Amniotic stem cell (primary cell): ENCODE measurements at regions not wholly inside any gene's neighbourhood (a gene's known extent, or its start where the extent isn't known, plus 50 kb on each side); places are given as distances from the start of the nearest gene placed in this dataset.

Experiments
- DNase-seq: peaks from one replicate; lab custom pipeline; 2025; lab: John Stamatoyannopoulos, UW

- DNase-seq = no peak
Observed at GRCh38 chr7:89926194-89926593, 228.1 kb upstream of the STEAP1 start.

- DNase-seq = no peak
Observed at GRCh38 chr7:89926701-89927100, 227.6 kb upstream of the STEAP1 start.

- no peak for DNase-seq
Observed at GRCh38 chr7:89927762-89928161, 226.5 kb upstream of the STEAP1 start.

- no peak for DNase-seq
Observed at GRCh38 chr7:89928451-89928850, 225.8 kb upstream of the STEAP1 start.

GRCh38 chr7:89934101-89934500, 220.2 kb upstream of the STEAP1 start:
- DNase-seq = no peak

- no peak for DNase-seq
Observed at GRCh38 chr7:89943525-89944050, 210.7 kb upstream of the STEAP1 start.

GRCh38 chr7:89958525-89959068, 195.7 kb upstream of the STEAP1 start:
- DNase-seq = no peak

- DNase-seq = no peak
Observed at GRCh38 chr7:89966067-89966664, 188.1 kb upstream of the STEAP1 start.

- DNase-seq = no peak
Observed at GRCh38 chr7:89975577-89975976, 178.7 kb upstream of the STEAP1 start.

GRCh38 chr7:89987665-89988064, 166.6 kb upstream of the STEAP1 start:
- no peak for DNase-seq

- no peak for DNase-seq
Observed at GRCh38 chr7:89988074-89988473, 166.2 kb upstream of the STEAP1 start.

GRCh38 chr7:89989454-89989853, 164.8 kb upstream of the STEAP1 start:
- no peak for DNase-seq

GRCh38 chr7:89994483-89994882, 159.8 kb upstream of the STEAP1 start:
- no peak for DNase-seq

- no peak for DNase-seq
Observed at GRCh38 chr7:89998554-89998953, 155.7 kb upstream of the STEAP1 start.

GRCh38 chr7:90005836-90006235, 148.4 kb upstream of the STEAP1 start:
- no peak for DNase-seq

GRCh38 chr7:90007001-90007654, 147.1 kb upstream of the STEAP1 start:
- no peak for DNase-seq

GRCh38 chr7:90007831-90008230, 146.4 kb upstream of the STEAP1 start:
- no peak for DNase-seq

- DNase-seq = no peak
Observed at GRCh38 chr7:90022213-90022612, 132.1 kb upstream of the STEAP1 start.

- no peak for DNase-seq
Observed at GRCh38 chr7:90025771-90026170, 128.5 kb upstream of the STEAP1 start.

GRCh38 chr7:90033850-90034249, 120.4 kb upstream of the STEAP1 start:
- no peak for DNase-seq

GRCh38 chr7:90053094-90053493, 101.2 kb upstream of the STEAP1 start:
- DNase-seq = no peak

GRCh38 chr7:90061077-90061476, 93.2 kb upstream of the STEAP1 start:
- no peak for DNase-seq

GRCh38 chr7:90064370-90064769, 89.9 kb upstream of the STEAP1 start:
- no peak for DNase-seq

- no peak for DNase-seq
Observed at GRCh38 chr7:90067171-90067570, 87.1 kb upstream of the STEAP1 start.
